GM12875 (cell line): ENCODE measurements at regions not wholly inside any gene's neighbourhood (a gene's known extent, or its start where the extent isn't known, plus 50 kb on each side); places are given as distances from the start of the nearest gene placed in this dataset.

Experiments used
- H3K4me3 ChIP-seq: one replicate; pipeline ENCODE4 v1.5.1; 2011; ENCODE audit warnings: low read depth, low read length, control low read depth
- TF ChIP-seq, protein P1 (sequence below): IDR thresholded peaks from 2 replicates; pipeline ENCODE4 v1.5.1; 2011; ENCODE audit warnings: low read depth, mild to moderate bottlenecking, control low read depth, inconsistent platforms, low read length, moderate library complexity, borderline replicate concordance; ENCODE audit not compliant: insufficient read depth

DNA sequence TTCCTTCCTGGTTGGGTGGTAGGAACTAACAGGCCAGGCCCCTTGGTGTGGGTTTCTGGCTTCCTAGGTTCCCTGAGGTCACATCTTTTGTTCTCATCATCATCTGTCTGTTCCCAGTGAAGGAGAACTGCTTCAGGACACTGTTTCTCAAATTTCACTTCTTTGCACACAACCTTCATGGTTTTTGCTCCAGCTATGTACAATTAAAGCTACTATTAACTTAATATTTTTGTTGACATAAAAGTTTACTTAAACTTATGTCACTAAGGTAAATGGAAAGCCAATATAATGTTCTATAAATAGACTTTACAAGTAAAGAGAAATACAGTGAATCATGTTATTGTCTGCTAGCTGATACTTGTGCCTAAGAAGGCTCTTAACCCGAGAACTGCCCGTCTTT is 120.7 kb upstream of the KCNG1 start:
- H3K4me3 ChIP-seq: no peak overlapping the region
- TF ChIP-seq, protein P1, sequence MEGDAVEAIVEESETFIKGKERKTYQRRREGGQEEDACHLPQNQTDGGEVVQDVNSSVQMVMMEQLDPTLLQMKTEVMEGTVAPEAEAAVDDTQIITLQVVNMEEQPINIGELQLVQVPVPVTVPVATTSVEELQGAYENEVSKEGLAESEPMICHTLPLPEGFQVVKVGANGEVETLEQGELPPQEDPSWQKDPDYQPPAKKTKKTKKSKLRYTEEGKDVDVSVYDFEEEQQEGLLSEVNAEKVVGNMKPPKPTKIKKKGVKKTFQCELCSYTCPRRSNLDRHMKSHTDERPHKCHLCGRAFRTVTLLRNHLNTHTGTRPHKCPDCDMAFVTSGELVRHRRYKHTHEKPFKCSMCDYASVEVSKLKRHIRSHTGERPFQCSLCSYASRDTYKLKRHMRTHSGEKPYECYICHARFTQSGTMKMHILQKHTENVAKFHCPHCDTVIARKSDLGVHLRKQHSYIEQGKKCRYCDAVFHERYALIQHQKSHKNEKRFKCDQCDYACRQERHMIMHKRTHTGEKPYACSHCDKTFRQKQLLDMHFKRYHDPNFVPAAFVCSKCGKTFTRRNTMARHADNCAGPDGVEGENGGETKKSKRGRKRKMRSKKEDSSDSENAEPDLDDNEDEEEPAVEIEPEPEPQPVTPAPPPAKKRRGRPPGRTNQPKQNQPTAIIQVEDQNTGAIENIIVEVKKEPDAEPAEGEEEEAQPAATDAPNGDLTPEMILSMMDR: no peak

DNA sequence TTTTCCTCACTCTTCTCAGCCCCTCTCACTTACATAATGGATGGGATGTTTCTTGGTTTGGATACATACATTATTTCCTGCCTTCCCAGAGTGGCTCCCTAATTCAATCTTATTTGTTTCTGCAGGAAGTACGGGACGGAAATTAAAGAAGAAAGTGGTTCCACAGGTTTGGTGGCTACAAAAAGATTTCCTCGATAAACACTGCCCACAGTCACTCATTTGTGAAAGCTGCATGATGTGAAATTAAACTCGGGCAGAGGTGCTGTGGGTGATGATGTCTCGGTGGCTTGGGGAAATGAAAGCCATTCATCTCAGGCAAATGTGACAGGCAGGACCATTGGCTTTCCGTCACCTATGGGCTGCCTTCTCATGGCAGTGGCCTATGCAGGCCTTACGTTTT is 119.5 kb upstream of the KCNG1 start:
- TF ChIP-seq, protein P1: no peak
- no peak overlapping the region for H3K4me3 ChIP-seq

DNA sequence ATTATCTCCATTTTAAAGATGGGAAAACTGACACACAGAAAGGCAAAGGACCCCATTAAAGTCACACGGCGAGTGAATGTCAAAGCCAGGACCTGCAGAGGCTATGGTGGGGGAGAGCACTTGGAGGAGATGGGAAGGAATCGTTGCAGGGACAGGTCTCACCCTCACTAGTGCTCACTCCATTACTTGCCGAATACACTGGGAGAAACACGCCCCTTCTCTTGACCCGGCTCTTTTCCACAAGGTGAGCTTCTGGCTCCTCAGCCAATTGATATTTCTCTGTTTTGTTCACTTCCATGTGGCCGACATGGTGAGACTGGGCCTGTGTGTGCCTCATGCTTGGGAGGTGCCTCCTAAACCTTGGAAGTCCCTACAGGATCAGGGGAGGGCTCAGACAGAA is 117.8 kb upstream of the KCNG1 start:
- TF ChIP-seq, protein P1: no peak
- no peak overlapping the region for H3K4me3 ChIP-seq

DNA sequence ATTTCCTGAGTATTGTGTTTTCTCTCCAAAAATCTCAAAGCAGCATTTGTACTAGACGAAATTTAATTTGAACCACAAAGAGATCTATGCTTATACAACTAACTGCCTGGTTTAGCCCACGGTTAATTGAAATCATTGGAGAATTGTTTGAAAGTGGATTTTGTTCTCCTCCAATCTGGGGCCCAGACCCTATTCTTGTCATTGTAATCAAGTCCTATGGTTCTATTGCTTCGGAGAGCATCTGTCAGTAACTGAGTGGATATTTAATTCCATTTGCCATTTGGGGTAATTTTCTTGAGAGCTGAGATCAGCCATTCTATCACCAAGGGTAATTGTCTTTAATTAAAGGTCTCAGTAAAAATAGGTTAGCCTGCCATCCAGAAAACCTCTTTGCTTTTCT is 117.0 kb upstream of the KCNG1 start:
- H3K4me3 ChIP-seq: no peak overlapping the region
- TF ChIP-seq, protein P1: no peak

DNA sequence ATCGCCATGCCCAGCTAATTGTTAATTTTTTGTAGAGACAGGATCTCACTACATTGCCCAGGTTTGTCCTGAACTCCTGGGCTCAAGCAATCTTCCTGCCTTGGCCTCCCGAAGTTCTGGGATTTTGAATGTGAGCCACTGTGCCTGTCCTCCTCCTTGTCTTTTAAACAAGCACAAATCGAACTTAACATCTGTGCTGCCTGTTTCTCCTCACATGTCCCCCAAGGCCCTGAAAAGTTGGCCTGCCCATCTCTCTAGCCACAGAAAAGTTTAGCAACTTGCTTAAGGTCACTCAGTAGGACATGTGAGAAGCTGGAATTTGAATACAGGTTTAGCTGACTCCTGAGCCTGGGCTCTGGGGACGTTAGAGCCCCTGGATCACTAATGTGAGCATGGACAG is 115.7 kb upstream of the KCNG1 start:
- H3K4me3 ChIP-seq: no peak overlapping the region
- TF ChIP-seq, protein P1: no peak

DNA sequence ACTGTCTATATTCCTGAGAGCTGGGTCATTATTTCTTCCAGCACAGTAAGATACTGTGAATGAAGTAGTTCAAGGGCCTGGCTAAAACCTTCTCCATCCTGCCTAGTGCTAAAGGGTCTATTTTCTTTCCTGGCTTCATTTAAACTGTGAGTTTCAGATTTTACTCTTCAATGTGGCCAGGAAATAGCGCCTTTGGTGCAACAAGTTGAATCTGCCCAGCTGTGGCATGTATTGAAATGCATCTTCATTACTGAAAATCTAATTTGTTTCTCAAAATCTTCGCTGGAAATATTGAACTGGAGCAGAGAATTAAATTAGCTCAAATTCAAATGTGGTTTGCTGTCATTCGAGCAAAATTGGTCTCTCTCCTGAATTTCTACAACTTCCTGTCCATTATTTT is 114.6 kb upstream of the KCNG1 start:
- TF ChIP-seq, protein P1: no peak

DNA sequence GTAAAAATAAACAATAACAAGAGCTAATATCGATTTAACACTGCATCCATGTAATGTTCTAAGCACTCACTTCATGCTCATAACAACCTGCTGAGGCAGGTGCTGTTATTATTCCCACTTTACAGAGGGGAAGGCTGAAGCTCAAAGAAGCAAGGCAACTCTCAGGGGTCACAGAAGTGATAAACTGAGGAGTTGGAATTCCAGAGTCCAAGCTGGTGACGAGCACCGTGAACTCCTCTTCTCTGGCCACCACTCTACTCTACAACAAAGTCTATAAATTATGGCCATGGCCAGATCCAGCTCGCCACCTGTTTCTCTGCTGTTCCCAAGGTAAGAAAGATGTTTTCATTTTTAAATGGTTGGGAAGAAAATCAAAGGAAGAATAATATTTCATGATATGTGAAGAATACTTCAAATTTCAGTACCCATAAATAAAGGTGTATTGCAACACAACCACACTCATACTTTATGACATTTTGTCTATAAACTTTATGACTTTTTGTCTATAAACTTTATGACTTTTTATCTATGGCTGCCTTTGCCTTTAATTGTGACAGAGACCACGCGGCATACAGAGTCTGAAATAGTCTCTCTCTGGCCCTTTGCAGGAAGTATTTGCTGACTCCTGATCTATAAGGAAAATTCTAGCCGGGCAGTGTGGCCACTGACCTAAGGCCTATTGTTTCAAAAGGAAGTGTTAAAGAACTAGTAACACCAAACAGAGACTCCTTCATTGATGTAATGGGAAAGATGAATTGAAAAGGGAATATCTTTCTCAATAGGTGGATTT is 113.2 kb upstream of the KCNG1 start:
- TF ChIP-seq, protein P1: no peak
- no peak overlapping the region for H3K4me3 ChIP-seq

More for the DNA sequence above, 114.6 kb upstream of the KCNG1 start:
- H3K4me3 ChIP-seq: no peak overlapping the region
